ENCODE measurements at regions not wholly inside any gene's neighbourhood (a gene's known extent, or its start where the extent isn't known, plus 50 kb on each side); places are given as distances from the start of the nearest gene placed in this dataset.

- no peak for DNase-seq
Observed at GRCh38 chr7:3236268-3236667, 64.8 kb upstream of the SDK1 start.

- no peak for DNase-seq
Observed at GRCh38 chr7:3238525-3239210, 62.4 kb upstream of the SDK1 start.

- no peak for DNase-seq
Observed at GRCh38 chr7:3239291-3239691, 61.8 kb upstream of the SDK1 start.

GRCh38 chr7:3240826-3241430 lies 60.1 kb upstream of the SDK1 start:
- DNase-seq, result no peak

- no peak for DNase-seq
Observed at GRCh38 chr7:3241686-3242258, 59.3 kb upstream of the SDK1 start.

GRCh38 chr7:3242398-3242972 lies 58.6 kb upstream of the SDK1 start:
- no peak for DNase-seq

- DNase-seq, result no peak
Observed at GRCh38 chr7:3243256-3243655, 57.8 kb upstream of the SDK1 start.

- DNase-seq, result no peak
Observed at GRCh38 chr7:3243680-3244079, 57.4 kb upstream of the SDK1 start.

GRCh38 chr7:3244241-3244814 lies 56.7 kb upstream of the SDK1 start:
- no peak for DNase-seq

GRCh38 chr7:3245077-3245476 lies 56.0 kb upstream of the SDK1 start:
- DNase-seq, result no peak

GRCh38 chr7:3245721-3246120 lies 55.3 kb upstream of the SDK1 start:
- DNase-seq, result no peak

GRCh38 chr7:3246127-3246526 lies 54.9 kb upstream of the SDK1 start:
- DNase-seq, result no peak

GRCh38 chr7:3246651-3247050 lies 54.4 kb upstream of the SDK1 start:
- no peak for DNase-seq

GRCh38 chr7:3250725-3251124 lies 50.3 kb upstream of the SDK1 start:
- no peak for DNase-seq

All from activated CD4-positive, CD25-positive, alpha-beta regulatory T cell (primary cell).